ENCODE measurements at regions not wholly inside any gene's neighbourhood (a gene's known extent, or its start where the extent isn't known, plus 50 kb on each side); places are given as distances from the start of the nearest gene placed in this dataset.

- TF ChIP-seq CTCF (IDR thresholded peaks at IDR 0.05) (no peak), POLR2A (IDR thresholded peaks at IDR 0.05) (no peak)
Measured at GRCh38 chr4:181475781-181476507, 767.3 kb upstream of the TENM3 start.
